ENCODE measurements at regions not wholly inside any gene's neighbourhood (a gene's known extent, or its start where the extent isn't known, plus 50 kb on each side); places are given as distances from the start of the nearest gene placed in this dataset.

DNA sequence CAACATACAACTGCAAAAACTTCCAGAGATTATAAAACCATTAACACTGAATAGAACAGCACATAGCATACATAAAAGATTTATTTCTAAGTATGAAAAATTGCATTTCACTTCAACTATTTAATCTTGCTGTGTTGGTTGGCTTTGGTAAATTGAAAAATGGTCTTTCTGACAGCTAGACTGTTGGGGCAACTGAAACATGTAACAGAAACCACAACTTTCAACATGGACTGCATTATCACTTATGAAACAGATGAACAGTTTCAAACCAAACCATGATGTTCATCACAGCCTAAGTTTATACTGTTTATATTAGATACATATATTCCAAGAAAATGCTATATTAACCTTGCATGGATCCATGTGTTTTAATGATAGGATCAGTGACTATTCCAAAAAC is 324.1 kb upstream of the PCDH9 start:
- TF ChIP-seq POLR2A (IDR thresholded peaks at IDR 0.05): no peak
- TF ChIP-seq, protein P1, sequence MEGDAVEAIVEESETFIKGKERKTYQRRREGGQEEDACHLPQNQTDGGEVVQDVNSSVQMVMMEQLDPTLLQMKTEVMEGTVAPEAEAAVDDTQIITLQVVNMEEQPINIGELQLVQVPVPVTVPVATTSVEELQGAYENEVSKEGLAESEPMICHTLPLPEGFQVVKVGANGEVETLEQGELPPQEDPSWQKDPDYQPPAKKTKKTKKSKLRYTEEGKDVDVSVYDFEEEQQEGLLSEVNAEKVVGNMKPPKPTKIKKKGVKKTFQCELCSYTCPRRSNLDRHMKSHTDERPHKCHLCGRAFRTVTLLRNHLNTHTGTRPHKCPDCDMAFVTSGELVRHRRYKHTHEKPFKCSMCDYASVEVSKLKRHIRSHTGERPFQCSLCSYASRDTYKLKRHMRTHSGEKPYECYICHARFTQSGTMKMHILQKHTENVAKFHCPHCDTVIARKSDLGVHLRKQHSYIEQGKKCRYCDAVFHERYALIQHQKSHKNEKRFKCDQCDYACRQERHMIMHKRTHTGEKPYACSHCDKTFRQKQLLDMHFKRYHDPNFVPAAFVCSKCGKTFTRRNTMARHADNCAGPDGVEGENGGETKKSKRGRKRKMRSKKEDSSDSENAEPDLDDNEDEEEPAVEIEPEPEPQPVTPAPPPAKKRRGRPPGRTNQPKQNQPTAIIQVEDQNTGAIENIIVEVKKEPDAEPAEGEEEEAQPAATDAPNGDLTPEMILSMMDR (IDR thresholded peaks at IDR 0.05): no peak

All from upper lobe of left lung (tissue), 4 donors.